Stimulated activated naive B cell treated with anti-CD40 and anti-IgM and Interleukin-4, amounts not matched to agents 10 μg/mL and 1 μg/mL and 100 μg/mL, for 72 hours (primary cell): ENCODE measurements at regions not wholly inside any gene's neighbourhood (a gene's known extent, or its start where the extent isn't known, plus 50 kb on each side); places are given as distances from the start of the nearest gene placed in this dataset.
"Not testable (repeated sequence)": the region's sequence is repeated elsewhere in the genome, so short reads cannot be mapped to it uniquely, and the experiment has no call there.

Experiments
- ATAC-seq, 2 donors: fragments of 150-1000 bp; cut with Tn5 transposase; replicated peaks; 2 replicates each; pipeline ENCODE4 v1.10.0; 2021; ENCODE audit warnings: moderate library complexity in 1 of 2
- DNase-seq: peaks from one replicate; pipeline ENCODE4 v3.0.0; 2021
- H3K27ac Mint-ChIP-seq: one replicate; pipeline ENCODE4 v1.8.0; 2022; ENCODE audit warnings: mild to moderate bottlenecking, mixed read lengths
- H3K27me3 Mint-ChIP-seq, 2 donors: one replicate each; pipeline ENCODE4 v1.8.0; 2022; ENCODE audit warnings: mixed read lengths in 2 of 2
- H3K36me3 Mint-ChIP-seq, 2 donors: one replicate each; pipeline ENCODE4 v1.8.0; 2022; ENCODE audit warnings: mixed read lengths in 2 of 2, mild to moderate bottlenecking in 1 of 2
- H3K4me1 Mint-ChIP-seq, 2 donors: one replicate each; pipeline ENCODE4 v1.8.0; 2022; ENCODE audit warnings: mixed read lengths in 2 of 2, mild to moderate bottlenecking in 1 of 2
- H3K4me3 Mint-ChIP-seq, 2 donors: one replicate each; pipeline ENCODE4 v1.8.0; 2022; ENCODE audit warnings: mild to moderate bottlenecking in 2 of 2, mixed read lengths in 2 of 2, moderate library complexity in 1 of 2
- H3K9me3 Mint-ChIP-seq, 2 donors: one replicate each; pipeline ENCODE4 v1.8.0; 2022; ENCODE audit warnings: mixed read lengths in 2 of 2, mild to moderate bottlenecking in 1 of 2

GRCh38 chr4:100041646-100042045 lies 91.6 kb upstream of the H2AZ1 start:
- peaks cover 10% of the 10 kb centered on the region in 2 donors for H3K9me3 Mint-ChIP-seq
- no peak for DNase-seq
- H3K27me3 Mint-ChIP-seq = no peaks in the 10 kb centered on the region
- no peaks in the 10 kb centered on the region for H3K4me1 Mint-ChIP-seq
- H3K27ac Mint-ChIP-seq = no peak overlapping the region
- no peak for ATAC-seq
- H3K36me3 Mint-ChIP-seq = peaks cover 0 to 2% of the 10 kb centered on the region in 2 donors
- no peak overlapping the region for H3K4me3 Mint-ChIP-seq

GRCh38 chr4:100034023-100034664 lies 84.1 kb upstream of the H2AZ1 start:
- no peak overlapping the region for H3K4me3 Mint-ChIP-seq
- H3K9me3 Mint-ChIP-seq = peaks cover 16 to 22% of the 10 kb centered on the region in 2 donors
- peaks cover 0 to 8% of the 10 kb centered on the region in 2 donors for H3K27me3 Mint-ChIP-seq
- H3K4me1 Mint-ChIP-seq = no peaks in the 10 kb centered on the region
- H3K36me3 Mint-ChIP-seq = peaks cover 0 to 4% of the 10 kb centered on the region in 2 donors
- ATAC-seq (no peak), DNase-seq (no peak)
- H3K27ac Mint-ChIP-seq = no peak overlapping the region

- Mint-ChIP-seq H3K27me3 (peaks cover 11 to 13% of the 10 kb centered on the region in 2 donors), H3K9me3 (peaks cover 0 to 2% of the 10 kb centered on the region in 2 donors), H3K36me3 (no peaks in the 10 kb centered on the region), H3K4me3 (no peak overlapping the region), H3K27ac (no peak overlapping the region), H3K4me1 (no peaks in the 10 kb centered on the region)
- ATAC-seq = no peak
- no peak for DNase-seq
Measured at GRCh38 chr4:100026066-100026465, 76.0 kb upstream of the H2AZ1 start.

GRCh38 chr4:100023800-100024199 lies 73.7 kb upstream of the H2AZ1 start:
- H3K27me3 Mint-ChIP-seq = peaks cover 19 to 20% of the 10 kb centered on the region in 2 donors
- DNase-seq (no peak), ATAC-seq (no peak)
- no peaks in the 10 kb centered on the region for H3K4me1 Mint-ChIP-seq
- peaks cover 0 to 2% of the 10 kb centered on the region in 2 donors for H3K9me3 Mint-ChIP-seq
- H3K27ac Mint-ChIP-seq = no peak overlapping the region
- no peaks in the 10 kb centered on the region for H3K36me3 Mint-ChIP-seq
- H3K4me3 Mint-ChIP-seq = no peak overlapping the region

- Mint-ChIP-seq H3K4me3 (no peak overlapping the region), H3K27ac (no peak overlapping the region), H3K4me1 (no peaks in the 10 kb centered on the region), H3K27me3 (peaks cover 19 to 20% of the 10 kb centered on the region in 2 donors), H3K9me3 (no peaks in the 10 kb centered on the region), H3K36me3 (no peaks in the 10 kb centered on the region)
- ATAC-seq (no peak), DNase-seq (no peak)
Measured at GRCh38 chr4:100022792-100023222, 72.7 kb upstream of the H2AZ1 start.

- Mint-ChIP-seq H3K4me3 (no peak overlapping the region), H3K27me3 (peaks cover 19 to 25% of the 10 kb centered on the region in 2 donors), H3K9me3 (no peaks in the 10 kb centered on the region), H3K36me3 (no peaks in the 10 kb centered on the region), H3K27ac (no peak overlapping the region), H3K4me1 (no peaks in the 10 kb centered on the region)
- DNase-seq (no peak), ATAC-seq (no peak)
Measured at GRCh38 chr4:100019821-100020220, 69.7 kb upstream of the H2AZ1 start.

GRCh38 chr4:100017637-100018310 lies 67.7 kb upstream of the H2AZ1 start:
- no peak for DNase-seq

GRCh38 chr4:100016191-100016590 lies 66.1 kb upstream of the H2AZ1 start:
- peaks cover 9 to 12% of the 10 kb centered on the region in 2 donors for H3K27me3 Mint-ChIP-seq
- H3K27ac Mint-ChIP-seq = no peak overlapping the region
- no peaks in the 10 kb centered on the region for H3K36me3 Mint-ChIP-seq
- DNase-seq = no peak
- no peak overlapping the region for H3K4me3 Mint-ChIP-seq
- ATAC-seq = no peak
- H3K9me3 Mint-ChIP-seq = no peaks in the 10 kb centered on the region
- no peaks in the 10 kb centered on the region for H3K4me1 Mint-ChIP-seq

More at GRCh38 chr4:100017637-100018310, 67.7 kb upstream of the H2AZ1 start:
- H3K27ac Mint-ChIP-seq = no peak overlapping the region
- peaks cover 18% of the 10 kb centered on the region in 2 donors for H3K27me3 Mint-ChIP-seq
- no peaks in the 10 kb centered on the region for H3K4me1 Mint-ChIP-seq
- ATAC-seq = peak; percentile 42 to 71
- H3K4me3 Mint-ChIP-seq = no peak overlapping the region
- H3K9me3 Mint-ChIP-seq = no peaks in the 10 kb centered on the region
- H3K36me3 Mint-ChIP-seq = no peaks in the 10 kb centered on the region

- no peak overlapping the region for H3K4me3 Mint-ChIP-seq
- no peak for ATAC-seq
Measured at GRCh38 chr4:100014616-100015015, 64.5 kb upstream of the H2AZ1 start.

GRCh38 chr4:100009490-100009889 lies 59.4 kb upstream of the H2AZ1 start:
- Mint-ChIP-seq H3K4me3 (no peak overlapping the region), H3K9me3 (peaks cover 0 to 2% of the 10 kb centered on the region in 2 donors), H3K36me3 (no peaks in the 10 kb centered on the region), H3K27me3 (peaks cover 6% of the 10 kb centered on the region in 2 donors), H3K4me1 (no peaks in the 10 kb centered on the region), H3K27ac (no peak overlapping the region)
- no peak for DNase-seq
- ATAC-seq = no peak

More at GRCh38 chr4:100014616-100015015, 64.5 kb upstream of the H2AZ1 start:
- H3K27me3 Mint-ChIP-seq = peaks cover 3 to 7% of the 10 kb centered on the region in 2 donors
- H3K27ac Mint-ChIP-seq = no peak overlapping the region
- no peaks in the 10 kb centered on the region for H3K36me3 Mint-ChIP-seq
- H3K4me1 Mint-ChIP-seq = no peaks in the 10 kb centered on the region
- no peaks in the 10 kb centered on the region for H3K9me3 Mint-ChIP-seq
- no peak for DNase-seq

- Mint-ChIP-seq H3K4me1 (no peaks in the 10 kb centered on the region), H3K9me3 (peaks cover 0 to 2% of the 10 kb centered on the region in 2 donors), H3K27ac (no peak overlapping the region), H3K4me3 (no peak overlapping the region), H3K36me3 (no peaks in the 10 kb centered on the region), H3K27me3 (peaks cover 6% of the 10 kb centered on the region in 2 donors)
- ATAC-seq (no peak), DNase-seq (no peak)
Measured at GRCh38 chr4:100008048-100008447, 58.0 kb upstream of the H2AZ1 start.

GRCh38 chr4:100006161-100006560 lies 56.1 kb upstream of the H2AZ1 start:
- H3K27ac Mint-ChIP-seq, H3K27me3 Mint-ChIP-seq, DNase-seq, ATAC-seq, H3K9me3 Mint-ChIP-seq, H3K36me3 Mint-ChIP-seq, H3K4me1 Mint-ChIP-seq, H3K4me3 Mint-ChIP-seq: not testable (repeated sequence)
